ENCODE measurements at regions not wholly inside any gene's neighbourhood (a gene's known extent, or its start where the extent isn't known, plus 50 kb on each side); places are given as distances from the start of the nearest gene placed in this dataset.
A peak's percentile ranks its signal among the peaks of the same experiment; 100 is the strongest.
"Not testable (repeated sequence)": the region's sequence is repeated elsewhere in the genome, so short reads cannot be mapped to it uniquely, and the experiment has no call there.

DNA sequence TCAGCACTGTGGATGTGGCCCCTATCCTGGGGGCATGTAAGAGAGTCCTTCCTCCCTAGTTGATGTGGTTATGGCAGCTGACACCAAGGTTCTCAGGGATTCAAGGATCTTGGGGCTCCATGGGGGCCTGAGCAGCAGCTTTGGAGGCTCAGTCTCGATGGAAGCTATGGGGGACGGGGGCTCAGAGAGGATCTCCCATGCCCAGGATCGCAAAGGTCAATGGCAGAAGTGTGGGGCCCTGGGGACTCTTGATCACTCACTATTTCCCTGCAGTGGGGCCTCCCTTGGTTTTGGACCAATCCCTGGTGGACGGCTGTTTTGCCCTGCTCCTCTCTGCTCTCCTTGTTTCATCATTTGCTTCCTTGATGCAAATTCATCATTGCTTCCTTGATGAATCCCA, 885.9 kb downstream of the CDH8 start:
- no peak for DNase-seq

DNA sequence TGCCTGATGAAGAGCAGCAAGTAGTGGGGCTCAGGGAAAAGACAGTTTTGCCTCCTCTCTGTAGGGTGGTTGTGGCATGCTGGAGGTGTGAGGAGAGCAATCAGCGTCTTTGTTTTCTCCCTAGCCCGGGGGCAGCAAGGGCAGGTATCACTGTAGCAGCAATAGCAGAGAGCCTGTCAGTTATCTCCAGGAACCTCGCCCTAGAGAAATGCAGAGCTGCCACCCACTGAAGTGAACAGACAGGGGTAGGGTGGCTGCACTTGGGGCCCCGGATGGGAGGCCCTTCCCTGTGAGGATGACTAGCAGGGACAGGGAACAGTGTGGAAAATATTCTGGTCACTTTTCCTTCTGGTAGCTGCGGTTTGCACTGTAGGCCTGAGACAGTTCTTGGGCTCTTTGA, 886.5 kb downstream of the CDH8 start:
- no peak for DNase-seq

DNA sequence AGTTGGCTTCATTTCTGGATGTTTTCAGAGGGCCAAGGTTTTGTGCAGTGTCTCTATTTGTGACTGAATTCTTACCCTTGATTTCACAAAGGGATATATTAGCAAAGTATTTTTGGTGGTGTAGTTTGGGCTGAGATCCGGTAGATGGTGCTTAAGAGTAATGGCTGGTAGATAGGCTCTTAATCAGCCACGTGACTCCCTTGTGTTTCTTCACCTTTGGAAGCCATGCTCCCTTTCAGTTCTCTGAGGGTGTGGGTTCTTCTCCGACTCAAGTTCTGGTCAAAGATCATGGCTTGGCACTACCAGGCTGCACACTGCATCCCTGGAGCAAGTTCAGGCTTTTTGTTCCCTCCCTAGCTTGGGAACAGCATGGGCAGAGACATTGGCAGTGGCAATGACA, 887.3 kb downstream of the CDH8 start:
- DNase-seq: no peak

DNA sequence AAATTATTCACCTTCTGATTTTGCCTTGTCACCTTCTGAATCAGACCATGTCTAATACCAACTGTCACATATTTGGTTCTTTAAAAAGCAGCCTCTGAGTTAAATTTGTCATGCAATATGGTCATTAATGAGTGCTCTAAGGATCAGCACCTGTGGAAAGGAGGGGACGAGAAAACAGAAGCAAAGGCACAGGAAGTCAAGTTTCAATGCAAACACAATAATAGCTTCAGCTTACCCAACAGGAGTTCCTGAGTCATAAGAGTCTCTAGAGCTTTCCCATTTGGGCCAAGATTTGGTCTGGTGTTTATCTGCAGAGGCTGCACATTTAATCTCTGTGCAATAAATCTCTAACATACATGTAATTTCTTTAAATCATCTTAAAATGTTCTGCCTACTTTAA, 889.8 kb downstream of the CDH8 start:
- DNase-seq: no peak

- DNase-seq: no peak
These were observed 904.8 kb downstream of the CDH8 start for GRCh38 chr16:61131447-61131846.

GRCh38 chr16:61128545-61129323, 907.5 kb downstream of the CDH8 start:
- no peak for DNase-seq

- DNase-seq: no peak
These were observed 930.7 kb downstream of the CDH8 start for GRCh38 chr16:61105544-61105943.

GRCh38 chr16:61098505-61098904, 937.7 kb downstream of the CDH8 start:
- no peak for DNase-seq

DNA sequence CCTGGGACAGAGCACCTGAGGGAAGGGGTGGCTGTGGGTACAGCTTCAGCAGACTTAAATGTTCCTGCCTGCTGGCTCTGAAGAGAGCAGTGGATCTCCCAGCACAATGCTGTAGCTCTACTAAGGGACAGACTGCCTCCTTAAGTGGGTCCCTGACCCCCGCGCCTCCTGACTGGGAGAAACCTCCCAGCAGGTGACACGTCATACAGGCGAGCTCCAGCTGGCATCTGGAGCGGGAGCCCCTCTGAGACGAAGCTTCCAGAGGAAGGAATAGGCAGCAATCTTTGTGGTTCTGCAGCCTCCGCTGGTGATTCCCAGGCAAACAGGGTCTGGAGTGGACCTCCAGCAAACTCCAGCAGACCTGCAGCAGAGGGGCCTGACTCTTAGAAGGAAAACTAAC, 944.9 kb downstream of the CDH8 start:
- DNase-seq: not testable (repeated sequence)

DNA sequence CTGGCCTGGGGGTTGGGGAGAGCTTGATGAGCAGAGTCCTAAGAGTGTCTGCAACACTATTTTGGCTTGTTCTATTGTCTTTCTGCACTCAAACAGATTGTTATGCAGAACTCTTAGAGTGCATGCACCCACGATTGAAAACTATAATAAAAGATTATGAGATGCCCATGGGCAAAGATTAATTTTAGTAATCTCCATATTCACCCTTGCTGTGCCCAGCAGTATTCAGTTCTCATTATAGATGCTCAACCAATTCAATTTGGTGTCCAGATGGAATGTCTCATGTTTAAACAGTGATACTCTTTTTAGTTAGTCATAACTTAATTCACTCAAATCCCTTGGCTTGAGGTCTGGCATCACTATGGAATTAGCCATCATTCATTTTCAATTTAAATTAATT, 952.5 kb downstream of the CDH8 start:
- no peak for DNase-seq

DNA sequence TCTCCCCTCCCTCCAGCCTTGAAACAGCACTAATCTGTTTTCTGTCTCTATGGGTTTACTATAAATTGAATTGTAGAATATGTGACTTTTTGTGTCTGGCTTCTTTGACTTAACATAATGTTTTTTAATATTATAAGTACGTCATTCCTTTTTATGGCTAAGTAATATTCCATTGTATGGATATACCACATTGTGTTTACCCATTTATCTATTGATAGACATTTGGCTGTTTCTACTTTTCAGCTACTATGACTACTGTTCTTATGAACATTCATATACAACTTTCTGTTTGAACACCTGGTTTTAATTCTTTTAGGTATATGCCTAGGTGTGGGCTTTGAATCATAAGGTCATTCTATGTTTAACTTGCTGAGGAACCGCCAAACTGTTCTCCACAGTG, 961.9 kb downstream of the CDH8 start:
- no peak for DNase-seq

DNA sequence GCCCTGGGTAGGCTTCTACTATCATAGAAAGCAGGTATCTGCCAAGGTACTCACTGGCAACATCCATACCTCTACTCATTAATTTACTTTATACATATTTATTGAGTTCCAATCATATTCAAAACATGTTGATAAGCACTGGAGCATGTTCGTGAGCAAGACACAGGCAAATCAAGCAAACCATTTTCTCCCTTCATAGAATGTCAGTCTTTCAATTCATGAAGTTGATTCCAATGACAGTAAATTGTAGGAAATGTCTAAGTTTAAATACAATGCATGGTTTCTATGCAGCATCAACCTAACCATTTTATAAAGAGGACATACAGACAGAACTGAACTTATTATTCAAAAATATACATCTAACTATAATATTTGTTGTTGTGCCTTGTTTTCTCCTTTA, 978.6 kb downstream of the CDH8 start:
- no peak for DNase-seq

- DNase-seq: no peak
These were observed 985.7 kb downstream of the CDH8 start for GRCh38 chr16:61050547-61050946.

DNA sequence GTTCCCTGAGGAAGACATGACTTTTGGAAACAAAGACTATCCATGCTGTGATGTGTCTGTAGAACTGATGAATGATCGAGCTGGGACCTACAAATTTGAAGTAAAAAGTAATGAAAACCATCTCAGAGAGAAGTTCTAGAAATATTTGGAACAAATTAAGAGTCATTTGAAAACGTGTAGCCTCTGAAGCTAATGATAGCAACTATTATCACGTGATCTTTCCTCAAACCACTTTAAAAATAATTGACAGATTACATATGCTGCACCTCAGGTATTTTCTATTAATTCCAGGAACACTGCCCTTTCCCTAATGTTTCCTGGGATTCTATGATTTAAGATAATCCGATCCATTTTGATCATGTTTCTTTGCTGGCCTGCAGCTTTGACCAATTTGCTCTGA, 990.3 kb downstream of the CDH8 start:
- no peak for DNase-seq

DNA sequence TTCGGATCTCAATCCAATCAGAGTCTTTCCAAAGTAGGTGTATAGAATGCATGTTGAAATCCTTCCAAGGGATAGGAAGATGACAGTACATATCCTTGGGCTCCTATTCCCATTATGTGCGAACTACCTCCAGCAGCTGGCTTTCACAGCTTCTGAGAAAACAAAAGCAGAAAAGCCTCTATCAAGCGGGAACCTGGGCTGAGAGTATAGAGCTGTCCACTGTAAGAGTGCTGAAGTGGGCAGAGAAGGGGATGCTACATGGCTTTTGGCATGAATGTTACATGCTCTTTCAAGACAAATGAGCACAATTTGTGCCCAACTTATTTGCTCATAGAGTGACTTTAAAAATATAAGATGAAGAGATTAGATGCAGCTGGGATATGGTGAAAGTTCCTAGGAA, 993.5 kb downstream of the CDH8 start:
- no peak for DNase-seq

DNA sequence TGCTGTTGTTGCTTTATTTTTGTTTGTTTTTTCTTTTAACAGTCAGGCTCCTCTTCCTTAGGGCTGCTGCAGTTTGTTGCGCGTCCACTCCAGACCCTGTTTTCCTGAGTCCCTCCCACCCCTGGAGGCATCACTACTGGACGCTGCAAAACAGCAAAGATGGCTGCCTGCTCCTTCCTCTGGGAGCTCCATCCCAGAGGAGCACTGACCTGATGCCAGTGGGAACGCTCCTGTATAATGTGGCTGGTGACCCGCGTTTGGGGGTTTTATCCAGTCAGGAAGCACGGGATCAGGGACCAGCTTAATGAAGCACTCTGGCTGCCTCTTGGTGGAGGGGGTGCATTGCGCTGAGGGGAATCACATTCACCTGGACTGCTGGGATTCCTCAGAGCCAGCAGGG, 1005.6 kb downstream of the CDH8 start:
- no peak for DNase-seq

DNA sequence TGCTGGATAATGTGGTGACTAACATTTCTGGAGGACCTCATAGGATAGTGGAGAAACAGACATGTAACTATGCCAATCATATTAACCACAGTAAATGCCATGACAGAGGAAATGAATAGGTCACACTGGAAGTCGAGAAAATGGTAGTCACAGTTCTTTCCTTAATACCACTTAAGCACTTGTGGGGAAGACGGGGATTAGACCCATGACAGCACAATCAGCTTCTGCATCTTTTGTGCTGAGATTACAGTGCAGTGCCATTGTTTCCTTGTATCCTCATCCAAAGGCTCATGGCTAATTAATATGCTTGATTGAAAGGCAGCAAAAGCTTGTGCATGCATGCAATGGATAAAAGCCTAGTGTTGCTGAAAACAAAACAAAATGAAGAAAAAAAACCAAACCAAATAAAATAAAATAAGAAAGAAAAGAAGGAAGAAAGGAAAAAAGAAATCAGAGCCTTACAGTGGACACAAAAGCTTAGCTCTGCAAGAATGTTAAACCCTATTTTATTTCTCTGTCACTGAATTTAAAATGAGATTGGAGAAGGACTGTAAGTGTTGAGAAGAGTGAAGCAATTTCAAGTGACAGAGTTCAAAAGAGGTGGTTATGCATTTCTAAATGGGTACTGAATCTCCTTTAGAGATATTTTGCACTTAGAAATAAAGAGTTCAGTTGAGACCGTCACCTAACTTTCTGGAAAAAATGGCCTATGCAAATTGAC, 1011.9 kb downstream of the CDH8 start:
- DNase-seq: no peak

- no peak for DNase-seq
These were observed 1021.4 kb downstream of the CDH8 start for GRCh38 chr16:61014869-61015268.

DNA sequence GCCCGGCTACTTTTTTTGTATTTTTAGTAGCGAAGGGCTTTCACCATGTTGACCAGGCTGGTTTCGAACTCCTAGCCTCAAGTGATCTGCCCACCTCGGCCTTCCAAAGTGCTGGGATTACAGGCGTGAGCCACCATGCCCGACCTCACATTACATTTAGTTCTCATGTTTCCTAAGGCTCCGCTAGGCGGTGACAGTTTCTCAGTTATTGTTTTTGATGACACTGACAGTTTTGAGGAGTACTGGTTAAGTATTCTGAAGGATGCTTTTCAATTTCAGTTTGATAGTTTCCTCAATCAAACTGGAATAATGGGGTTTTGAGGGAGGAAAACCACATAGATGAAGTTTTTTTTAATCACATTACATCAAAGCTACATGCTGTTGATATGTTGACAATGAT, 1028.5 kb downstream of the CDH8 start:
- no peak for DNase-seq

DNA sequence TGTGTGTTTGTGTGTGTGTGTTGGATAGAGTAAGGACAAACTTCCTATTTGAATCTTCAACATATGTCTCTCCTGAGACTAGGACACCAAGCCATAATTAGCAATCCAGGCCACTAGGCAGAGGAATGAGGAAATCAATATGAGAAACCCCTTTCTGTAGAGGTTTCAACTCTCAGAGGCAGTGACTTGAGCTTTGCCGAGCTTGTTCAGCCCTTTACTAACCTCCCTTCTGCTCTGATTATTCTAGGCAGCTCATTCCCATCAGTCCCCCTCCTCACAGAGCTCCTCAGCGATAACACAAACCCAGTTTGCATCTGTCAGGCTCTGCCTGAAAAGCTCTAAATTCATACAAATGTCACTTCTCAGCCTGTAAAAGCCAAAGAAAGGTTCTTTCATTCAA, 1030.3 kb downstream of the CDH8 start:
- no peak for DNase-seq

GRCh38 chr16:61002479-61003204, 1033.6 kb downstream of the CDH8 start:
- peak; percentile 62 for DNase-seq

GRCh38 chr16:60991886-60992285, 1044.4 kb downstream of the CDH8 start:
- DNase-seq: no peak

DNA sequence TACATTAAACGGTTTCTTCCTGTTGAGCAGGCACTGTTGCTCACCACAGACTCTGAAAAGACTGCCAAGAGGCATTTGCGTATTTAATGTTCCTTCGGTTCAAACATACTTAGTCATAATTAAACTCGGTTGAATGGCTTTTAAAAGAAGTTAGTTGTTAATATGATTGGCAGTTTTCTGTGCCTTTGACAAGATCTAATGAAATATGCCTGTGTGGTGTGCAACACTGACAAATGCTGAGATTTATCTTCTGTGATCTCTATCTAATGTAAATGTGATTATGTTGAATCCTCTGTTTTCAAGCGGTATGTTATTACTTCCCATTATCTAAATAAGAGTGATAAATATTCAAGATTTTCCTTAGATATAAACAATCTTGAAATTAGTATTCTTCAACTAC, 1046.6 kb downstream of the CDH8 start:
- DNase-seq: no peak

- no peak for DNase-seq
These were observed 1057.1 kb downstream of the CDH8 start for GRCh38 chr16:60979119-60979518.
